GM19035 (cell line): ENCODE measurements at regions not wholly inside any gene's neighbourhood (a gene's known extent, or its start where the extent isn't known, plus 50 kb on each side); places are given as distances from the start of the nearest gene placed in this dataset.
"Not testable (repeated sequence)": the region's sequence is repeated elsewhere in the genome, so short reads cannot be mapped to it uniquely, and the experiment has no call there.

Experiments
- ATAC-seq: cut with Tn5 transposase; IDR thresholded peaks from one replicate; pipeline ENCODE4 v1.9.1; 2021; ENCODE audit not compliant: unreplicated experiment

DNA sequence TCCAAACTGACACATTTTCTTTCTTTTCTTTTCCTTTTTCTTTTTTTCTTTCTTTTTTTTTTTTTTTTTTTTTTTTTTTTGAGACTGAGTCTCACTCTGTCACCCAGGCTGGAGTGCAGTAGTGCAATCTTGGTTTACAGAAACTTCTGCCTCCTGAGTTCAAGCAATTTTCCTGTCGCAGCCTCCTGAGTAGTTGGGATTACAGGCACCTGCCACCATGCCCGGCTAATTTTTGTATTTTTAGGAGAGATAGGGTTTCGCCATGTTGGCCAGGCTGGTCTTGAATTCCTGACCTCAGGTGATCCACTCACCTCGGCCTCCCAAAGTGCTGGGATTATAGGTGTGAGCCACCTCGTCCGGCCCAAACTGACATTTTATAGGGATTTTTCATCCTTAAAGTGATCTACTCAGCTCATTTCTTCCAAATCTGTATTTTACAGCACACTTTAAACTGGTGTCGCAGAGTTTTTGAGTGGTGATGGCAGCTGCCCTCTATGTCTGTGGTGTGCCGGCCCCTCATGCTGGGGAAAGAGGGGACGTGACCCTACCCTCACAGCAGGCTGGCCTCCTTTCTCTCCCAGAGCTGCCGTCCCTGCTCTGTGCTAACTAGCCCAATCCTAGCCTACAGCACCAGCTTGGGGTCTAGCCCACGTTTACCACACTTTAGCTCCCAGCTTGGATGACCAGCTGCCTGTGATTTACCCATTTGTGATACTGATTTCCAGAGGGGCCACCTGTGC lies 211.9 kb upstream of the HAAO start:
- ATAC-seq: not testable (repeated sequence)

DNA sequence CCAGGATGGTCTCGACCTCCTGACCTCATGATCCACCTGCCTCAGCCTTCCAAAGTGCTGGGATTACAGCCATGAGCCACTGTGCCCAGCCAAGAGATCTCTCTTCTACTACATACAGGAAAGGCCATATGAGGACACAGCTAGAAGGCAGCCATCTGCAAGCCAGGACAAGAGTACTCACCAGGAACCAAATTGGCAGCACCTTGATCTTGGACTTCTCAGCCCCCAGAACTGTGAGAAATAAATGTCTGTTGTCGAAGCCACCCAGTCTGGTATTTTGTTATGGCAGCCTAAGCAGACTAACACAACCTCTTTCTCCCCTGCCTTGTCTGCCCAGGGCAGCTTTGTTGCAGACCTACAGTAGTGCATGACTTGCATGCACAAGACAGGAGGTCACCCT lies 211.3 kb upstream of the HAAO start:
- no peak for ATAC-seq

DNA sequence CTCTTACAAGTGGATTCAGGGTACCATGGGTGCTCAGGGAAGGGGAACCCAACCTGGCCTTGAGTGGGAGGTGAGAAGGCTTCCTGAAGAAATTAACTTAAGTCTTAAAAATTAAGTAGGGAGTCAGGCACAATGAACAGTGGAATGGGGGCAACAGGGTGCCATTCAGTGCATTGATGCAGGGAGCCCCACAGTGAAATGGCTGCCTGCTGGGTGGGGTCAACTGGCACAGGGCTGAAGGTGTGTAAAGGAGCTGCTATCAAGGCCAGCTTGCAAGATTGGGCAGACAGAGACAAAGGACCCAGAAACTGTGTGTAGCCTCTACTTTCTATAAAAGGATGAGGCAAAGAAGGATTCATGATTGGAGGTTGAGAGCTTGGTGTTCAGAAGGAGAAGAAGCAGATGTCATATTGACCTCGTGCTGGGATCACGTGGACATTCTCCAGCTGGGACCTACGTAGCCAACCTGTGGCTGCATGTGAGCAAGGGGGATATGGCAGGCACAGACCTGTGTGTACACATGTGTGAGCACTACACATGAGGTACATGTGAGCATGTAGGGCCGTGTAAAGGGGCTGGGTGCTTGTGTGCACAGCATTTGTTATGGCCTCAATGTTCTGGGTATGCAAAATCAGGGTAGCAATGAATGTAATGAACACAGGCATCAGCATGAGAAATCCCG lies 209.5 kb upstream of the HAAO start:
- ATAC-seq: no peak

DNA sequence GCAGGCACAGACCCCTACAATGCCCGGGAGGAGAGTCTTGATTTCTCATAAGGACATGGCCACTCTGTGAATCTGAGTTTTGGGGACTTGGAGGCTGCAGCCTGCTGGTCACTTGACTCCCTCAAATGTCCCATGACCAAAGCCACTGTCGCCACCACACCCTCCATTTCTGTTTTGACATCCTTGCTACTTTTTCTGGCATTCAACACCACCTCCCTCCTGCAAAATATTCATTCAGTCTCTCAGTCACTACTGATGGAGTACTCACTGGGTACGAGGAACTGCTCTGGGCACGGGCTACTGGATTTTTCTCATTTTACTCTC lies 208.6 kb upstream of the HAAO start:
- ATAC-seq: no peak

DNA sequence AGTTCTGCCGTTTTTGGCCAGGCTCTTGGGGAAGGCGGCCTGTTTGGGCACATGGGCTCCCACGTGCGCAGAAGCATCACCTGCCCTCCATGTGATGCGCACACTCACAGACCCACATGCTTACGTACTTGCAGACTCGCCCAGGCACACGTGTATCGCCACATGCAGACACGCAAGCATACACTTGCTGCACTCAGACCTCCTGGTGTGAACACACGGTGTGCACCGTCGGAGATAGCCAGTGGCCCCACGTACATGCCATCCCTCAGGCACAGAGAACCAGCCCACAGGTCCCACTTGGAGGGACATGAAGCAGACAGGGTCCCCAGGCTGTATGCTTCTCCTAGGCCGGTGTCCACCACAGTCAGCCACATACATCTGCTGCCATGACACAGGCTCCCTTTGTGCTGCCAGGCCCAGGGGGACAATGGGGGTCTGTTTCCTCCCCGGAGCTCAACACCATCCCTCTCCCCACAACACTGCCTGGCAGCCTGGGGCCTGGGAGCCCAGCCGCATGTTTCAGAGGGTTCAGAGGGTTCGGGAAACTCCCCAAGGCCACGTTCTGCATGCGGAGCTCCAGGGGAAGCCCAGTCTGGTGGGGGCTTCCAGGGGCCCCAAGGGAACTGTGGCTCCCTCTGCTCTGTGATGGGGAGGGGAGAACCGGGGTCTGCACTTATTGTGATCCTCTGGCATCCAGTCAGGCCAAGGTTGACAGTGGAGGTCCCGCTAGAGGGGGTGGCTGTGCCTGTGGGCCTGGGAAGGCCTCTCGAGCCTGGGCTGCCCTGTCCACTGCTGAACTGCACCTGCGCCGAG lies 208.1 kb upstream of the HAAO start:
- no peak for ATAC-seq

DNA sequence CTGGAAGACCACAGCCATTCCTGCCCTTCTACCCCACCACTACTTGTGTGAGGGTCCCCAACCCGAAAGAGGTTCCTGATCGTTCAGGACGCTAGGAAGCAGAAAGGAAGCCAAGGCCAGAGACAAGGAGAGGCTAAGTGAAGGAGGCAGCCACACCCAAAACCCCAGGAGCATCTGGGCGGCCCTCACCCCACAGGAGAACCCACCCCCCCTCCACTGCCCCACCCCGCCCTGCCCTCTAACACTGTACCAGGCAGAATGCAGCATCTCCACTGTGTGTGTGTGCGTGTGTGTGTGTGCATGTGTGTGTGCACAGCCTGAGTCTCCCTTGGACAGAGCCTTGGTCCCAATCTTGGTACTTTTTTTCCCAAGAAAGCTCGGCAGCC lies 207.5 kb upstream of the HAAO start:
- ATAC-seq: no peak

DNA sequence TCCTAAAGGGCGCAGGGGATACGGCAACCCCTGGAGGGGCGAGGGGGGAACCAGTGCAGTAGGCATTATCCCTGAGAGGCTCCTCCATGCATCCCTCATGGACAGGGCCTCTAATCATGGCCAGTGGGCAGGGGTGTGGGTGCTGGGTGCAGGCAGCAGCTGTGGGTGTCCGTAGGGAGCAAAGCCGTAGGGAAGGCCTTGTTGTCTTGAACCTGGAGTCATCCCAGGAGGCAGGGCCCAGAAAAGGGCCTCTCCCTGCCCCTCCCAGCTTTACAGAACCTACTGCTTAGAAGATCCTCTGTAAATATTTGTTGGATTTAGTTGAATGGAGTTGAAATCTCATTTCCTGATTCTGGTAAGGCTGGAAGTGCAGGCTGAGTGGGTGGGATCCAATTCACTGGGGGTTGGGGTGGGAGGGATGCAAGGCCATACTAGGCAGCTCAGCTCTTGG lies 207.0 kb upstream of the HAAO start:
- ATAC-seq: no peak

DNA sequence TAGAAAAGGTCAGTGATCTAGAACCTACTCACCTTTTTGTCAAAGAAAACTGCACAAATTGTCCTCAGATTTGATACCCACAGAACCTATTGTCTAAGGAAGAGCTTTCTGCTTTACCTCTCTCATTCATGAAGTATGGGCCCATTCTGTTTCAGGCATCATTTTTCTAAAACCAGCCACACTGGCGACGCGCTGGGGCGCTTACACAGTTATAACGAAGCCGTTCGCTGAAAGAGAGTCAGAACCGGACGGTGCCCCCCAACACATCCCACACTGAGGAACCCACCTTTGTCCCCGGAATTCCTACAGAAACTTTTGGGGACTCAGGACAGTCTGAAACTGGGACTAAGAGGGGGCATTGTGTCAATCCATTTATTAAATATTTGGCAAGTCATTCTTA lies 206.3 kb upstream of the HAAO start:
- no peak for ATAC-seq

DNA sequence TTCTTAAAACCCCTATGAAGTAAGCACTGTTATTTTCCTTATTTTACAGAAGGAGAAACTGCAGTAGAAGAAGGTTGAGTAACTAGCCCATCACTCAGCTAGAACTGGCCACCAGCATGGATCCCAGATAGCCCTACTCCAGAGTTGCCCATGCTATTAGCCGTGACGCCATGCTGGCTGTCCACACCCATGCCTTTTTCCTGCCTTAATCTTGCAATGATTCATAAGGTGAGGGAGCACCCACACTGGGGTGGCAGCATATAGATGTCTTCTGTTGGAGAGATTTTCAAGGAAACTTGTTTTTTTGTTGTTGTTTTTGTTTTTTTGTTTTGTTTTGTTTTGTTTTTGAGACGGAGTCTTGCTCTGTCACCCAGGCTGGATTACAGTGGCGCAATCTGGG lies 204.1 kb upstream of the HAAO start:
- ATAC-seq: no peak

DNA sequence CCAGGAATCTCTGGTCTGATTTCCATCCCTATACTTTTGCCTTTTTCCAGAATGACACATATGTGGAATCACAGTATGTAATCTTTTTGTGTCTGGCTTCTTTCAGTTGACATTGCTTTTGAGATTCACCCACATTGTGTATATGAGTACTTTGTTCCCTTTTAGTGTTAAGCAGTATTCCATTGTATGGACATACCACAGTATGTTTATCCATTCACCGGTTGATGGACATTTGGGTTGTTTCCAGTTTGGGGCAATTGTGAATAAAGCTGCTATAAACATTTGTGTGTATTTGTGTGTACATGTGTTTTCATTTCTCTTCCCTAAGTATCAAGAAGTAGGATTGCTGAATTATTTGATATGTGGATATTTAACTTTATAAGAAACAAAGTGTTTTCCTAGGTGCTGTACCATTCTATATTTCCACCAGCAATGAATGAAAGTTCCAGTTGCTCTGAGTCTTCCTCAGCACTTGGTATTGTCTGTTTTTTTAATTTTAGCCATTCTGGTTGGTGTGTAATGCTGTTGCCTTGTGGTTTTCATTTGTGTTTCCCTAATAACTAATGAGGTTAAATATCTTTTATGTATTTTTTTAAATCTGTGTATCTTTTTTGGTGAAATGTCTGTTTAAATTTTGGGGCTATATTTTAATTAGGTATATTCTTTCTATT lies 203.5 kb upstream of the HAAO start:
- no peak for ATAC-seq

DNA sequence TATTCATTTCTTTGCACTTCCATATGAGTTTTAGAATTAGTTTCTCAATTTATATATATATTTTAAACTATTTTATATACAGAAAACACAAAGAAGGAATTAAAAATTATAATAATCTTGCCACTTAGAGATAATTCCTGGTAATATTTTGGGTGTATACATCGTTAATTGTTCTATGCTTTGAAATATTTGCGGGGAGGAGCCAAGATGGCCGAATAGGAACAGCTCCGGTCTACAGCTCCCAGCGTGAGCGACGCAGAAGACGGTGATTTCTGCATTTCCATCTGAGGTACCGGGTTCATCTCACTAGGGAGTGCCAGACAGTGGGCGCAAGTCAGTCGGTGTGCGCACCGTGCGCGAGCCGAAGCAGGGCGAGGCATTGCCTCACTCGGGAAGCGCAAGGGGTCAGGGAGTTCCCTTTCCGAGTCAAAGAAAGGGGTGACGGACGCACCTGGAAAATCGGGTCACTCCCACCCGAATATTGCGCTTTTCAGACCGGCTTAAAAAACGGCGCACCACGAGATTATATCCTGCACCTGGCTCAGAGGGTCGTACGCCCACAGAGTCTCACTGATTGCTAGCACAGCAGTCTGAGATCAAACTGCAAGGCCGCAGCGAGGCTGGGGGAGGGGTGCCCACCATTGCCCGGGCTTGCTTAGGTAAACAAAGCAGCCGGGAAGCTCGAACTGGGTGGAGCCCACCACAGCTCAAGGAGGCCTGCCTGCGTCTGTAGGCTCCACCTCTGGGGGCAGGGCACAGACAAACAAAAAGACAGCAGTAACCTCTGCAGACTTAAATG lies 197.1 kb upstream of the HAAO start:
- not testable (repeated sequence) for ATAC-seq

DNA sequence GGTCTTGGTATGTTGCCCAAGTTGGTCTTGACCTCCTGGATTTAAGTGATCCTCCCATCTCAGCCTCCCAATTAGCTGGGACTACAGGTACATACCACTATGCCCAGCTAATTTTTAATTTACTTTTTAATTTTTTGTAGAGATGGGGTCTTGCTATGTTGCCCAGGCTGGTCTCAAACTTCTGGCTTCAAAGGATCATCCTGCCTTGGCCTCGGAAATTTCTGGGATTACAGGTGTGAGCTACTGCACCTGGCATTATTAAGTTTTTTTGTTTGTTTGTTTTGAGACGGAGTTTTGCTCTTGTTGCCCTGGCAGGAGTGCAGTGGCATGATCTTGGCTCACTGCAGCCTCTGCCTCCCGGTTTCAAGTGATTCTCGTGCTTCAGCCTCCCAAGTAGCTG lies 195.7 kb upstream of the HAAO start:
- not testable (repeated sequence) for ATAC-seq

DNA sequence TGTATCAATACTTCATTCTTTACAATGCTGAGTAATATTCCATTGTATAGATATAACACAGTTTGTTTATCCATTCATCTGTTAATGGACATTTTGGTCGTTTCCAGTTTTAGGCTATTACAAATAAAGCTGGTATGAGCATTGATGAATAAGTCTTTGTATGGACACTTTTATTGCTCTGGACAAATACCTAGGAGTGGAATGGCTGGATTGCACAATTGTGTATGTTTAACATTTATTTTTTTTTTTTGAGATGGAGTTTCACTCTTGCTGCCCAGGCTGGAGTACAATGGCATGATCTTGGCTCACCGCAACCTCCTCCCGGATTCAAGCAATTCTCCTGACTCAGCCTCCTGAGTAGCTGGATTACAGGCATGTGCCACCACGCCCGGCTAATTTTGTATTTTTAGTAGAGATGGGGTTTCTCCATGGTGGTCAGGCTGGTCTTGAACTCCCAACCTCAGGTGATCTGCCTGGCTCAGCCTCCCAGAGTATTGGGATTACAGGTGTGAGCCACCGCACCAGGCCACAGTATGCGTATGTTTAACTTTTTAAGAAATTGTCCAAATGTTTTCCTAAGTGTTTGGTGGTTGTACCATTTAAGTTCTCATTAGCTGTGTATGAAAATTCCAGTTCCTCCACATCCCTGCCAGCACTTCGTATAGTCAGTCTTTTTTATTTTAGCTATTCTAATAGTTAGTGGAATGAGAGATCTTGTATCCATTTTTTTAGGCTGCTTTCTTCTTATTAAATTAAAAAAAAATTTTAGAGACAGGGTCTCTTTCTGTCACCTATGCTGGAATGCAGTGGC lies 194.9 kb upstream of the HAAO start:
- no peak for ATAC-seq

DNA sequence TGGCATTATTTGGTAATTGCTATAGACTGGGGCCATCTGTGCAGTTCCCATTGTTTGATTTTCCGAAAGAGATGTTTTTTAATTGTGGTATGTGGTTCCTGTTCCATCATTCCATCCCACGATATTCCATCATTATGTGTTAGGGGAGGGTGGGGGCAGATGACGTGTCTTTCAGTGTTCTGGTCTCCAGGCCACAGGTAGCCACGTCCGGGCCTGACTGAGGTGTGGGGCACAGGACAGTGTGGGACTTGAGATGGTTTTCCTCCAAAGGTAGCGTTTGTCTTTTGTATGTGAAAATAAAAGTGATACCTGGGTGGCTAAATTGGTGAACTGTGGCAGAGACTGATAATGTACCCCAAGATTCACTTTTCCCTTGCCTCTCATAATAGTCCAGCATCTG lies 192.2 kb upstream of the HAAO start:
- ATAC-seq: no peak

DNA sequence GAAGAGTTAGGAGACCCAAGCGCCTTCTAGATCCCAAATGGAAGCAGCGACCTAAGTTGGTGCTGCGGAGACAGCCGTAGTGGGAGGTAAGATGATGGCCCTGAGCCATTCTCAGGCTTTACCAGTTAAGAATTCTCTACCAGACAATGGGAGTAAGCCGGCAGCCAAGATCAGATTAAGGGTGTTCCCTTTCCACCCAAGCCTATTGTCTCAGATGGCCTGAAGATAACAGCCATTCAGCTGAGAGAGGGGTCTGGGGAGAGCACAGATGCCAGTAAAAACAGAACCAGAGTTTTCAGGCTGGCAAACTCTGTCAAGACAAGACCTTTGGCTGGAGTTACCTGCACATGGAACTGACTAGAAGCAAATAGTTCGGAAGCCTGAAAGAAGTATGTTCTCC lies 191.7 kb upstream of the HAAO start:
- ATAC-seq: no peak

DNA sequence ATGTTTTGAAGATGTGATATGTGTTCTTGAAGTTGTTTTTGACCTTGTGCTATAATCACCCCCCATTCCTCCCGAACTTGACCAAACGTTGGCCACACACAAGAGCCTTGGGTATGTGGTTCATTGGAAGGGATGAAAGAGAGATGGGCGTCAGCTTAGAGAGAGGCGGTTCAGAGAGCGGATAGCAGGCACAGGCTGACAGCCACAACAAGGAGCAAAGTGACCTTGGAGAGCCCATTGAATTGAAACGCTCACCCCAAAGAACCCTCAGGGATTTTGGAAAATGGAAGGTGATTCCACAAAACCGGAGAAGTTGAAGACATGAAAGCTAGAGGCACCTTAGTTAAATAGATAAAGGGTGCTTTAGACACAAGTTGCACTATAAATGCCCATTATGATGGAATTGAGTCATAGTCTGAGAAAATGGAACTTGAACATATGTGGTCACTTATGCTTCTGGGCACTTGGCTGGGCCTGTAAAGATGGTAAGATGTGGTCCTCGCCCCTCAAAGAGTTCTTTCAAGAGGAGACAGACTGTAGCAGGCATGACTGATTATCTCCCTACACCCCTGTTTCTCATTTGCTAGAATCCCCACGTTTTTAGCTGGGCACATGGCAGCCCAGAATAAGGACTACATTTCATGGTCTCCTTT lies 188.5 kb upstream of the HAAO start:
- ATAC-seq: no peak

DNA sequence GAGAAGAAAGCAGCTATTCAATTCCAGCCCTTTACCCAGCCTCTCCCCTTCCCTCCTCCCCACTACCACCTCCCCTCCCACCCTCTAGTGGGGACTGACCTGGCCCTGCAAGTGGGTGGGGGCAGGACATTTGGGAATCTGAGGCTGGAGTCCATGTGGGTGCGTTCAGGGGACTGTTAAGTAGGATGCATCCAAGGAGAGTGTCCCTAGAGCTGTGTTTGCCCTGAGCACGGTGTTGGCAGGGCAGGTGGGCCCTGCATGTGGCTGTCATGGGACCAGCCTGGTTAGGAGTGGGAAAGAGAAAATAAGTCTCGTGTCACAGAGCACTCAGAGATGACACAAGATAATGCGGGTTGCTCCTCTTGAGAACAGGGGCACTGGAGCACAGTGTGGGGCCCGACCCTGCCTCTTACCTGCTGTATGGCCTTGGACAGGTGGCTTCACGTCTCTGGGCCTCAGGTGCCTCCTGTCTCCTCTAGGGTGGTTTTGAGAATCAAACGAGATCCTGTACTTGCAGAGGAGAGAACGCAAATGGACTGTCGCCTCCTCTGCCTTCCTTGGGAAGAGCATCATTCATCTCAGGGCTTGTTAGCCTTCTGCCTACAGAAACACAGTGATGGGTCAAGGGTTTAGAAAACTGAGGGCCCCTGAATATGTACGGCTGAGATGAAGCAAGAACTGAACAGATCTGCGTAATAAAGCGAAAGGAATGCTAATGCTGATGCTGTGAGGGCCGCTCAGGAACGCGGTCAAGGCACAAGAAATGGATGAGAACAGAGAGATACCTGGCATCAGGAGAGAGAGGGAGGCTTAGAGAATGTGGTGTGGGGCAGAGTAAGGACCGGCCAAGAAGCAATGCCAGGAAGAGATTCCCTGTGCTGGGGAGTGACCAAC lies 187.7 kb upstream of the HAAO start:
- ATAC-seq: no peak

DNA sequence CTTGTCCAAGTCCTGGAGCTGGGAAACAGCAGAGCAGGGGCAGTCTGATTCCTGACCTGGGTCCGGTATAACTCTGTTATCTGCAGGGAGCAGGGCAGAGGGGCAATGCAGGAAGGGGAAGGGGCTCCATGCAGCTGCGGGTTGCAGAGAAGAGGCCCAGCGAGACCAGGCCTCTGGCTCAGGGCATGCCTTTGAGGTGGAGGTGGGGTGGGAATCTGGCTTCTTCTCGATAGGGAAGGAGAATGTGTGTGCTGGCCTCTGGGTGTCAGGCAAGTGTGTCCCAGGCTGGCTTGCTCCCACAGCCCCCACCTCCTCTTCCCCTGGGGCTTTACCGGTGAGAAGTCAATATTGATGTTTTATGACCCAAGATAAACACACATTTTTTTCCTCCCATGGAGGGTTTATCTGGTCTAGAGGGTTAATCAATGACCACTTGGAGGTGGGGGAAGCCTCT lies 187.1 kb upstream of the HAAO start:
- no peak for ATAC-seq
